ENCODE measurements at regions not wholly inside any gene's neighbourhood (a gene's known extent, or its start where the extent isn't known, plus 50 kb on each side); places are given as distances from the start of the nearest gene placed in this dataset.

- no peak for TF ChIP-seq CTCF (IDR thresholded peaks at IDR 0.05; ENCODE audit: low read length, missing control alignments)
- DNase-seq (ENCODE audit: low read depth), result no peak
- H3K4me3 ChIP-seq (replicated peaks; ENCODE audit: low read depth, low read length), result no peak overlapping the region
Observed at GRCh38 chr10:109405338-109405737, 518.0 kb downstream of the XPNPEP1 start.

GRCh38 chr10:109403551-109403950 lies 519.8 kb downstream of the XPNPEP1 start:
- no peak overlapping the region for H3K4me3 ChIP-seq (replicated peaks; ENCODE audit: low read depth, low read length)
- no peak for TF ChIP-seq CTCF (IDR thresholded peaks at IDR 0.05; ENCODE audit: low read length, missing control alignments)
- no peak for DNase-seq (ENCODE audit: low read depth)

GRCh38 chr10:109393425-109393824 lies 529.9 kb downstream of the XPNPEP1 start:
- no peak overlapping the region for H3K4me3 ChIP-seq (replicated peaks; ENCODE audit: low read depth, low read length)
- no peak for DNase-seq (ENCODE audit: low read depth)
- TF ChIP-seq CTCF (IDR thresholded peaks at IDR 0.05; ENCODE audit: low read length, missing control alignments), result no peak

- no peak for DNase-seq (ENCODE audit: low read depth)
- H3K4me3 ChIP-seq (replicated peaks; ENCODE audit: low read depth, low read length), result no peak overlapping the region
Observed at GRCh38 chr10:109386921-109387320, 536.4 kb downstream of the XPNPEP1 start.

GRCh38 chr10:109386101-109386500 lies 537.2 kb downstream of the XPNPEP1 start:
- H3K4me3 ChIP-seq (replicated peaks; ENCODE audit: low read depth, low read length), result no peak overlapping the region
- DNase-seq (ENCODE audit: low read depth), result no peak
- no peak for TF ChIP-seq CTCF (IDR thresholded peaks at IDR 0.05; ENCODE audit: low read length, missing control alignments)

More at GRCh38 chr10:109386921-109387320, 536.4 kb downstream of the XPNPEP1 start:
- TF ChIP-seq CTCF (IDR thresholded peaks at IDR 0.05; ENCODE audit: low read length, missing control alignments), result no peak

- no peak for DNase-seq (ENCODE audit: low read depth)
- H3K4me3 ChIP-seq (replicated peaks; ENCODE audit: low read depth, low read length), result no peak overlapping the region
- TF ChIP-seq CTCF (IDR thresholded peaks at IDR 0.05; ENCODE audit: low read length, missing control alignments), result no peak
Observed at GRCh38 chr10:109379186-109379585, 544.1 kb downstream of the XPNPEP1 start.

- TF ChIP-seq CTCF (IDR thresholded peaks at IDR 0.05; ENCODE audit: low read length, missing control alignments), result no peak
- H3K4me3 ChIP-seq (replicated peaks; ENCODE audit: low read depth, low read length), result no peak overlapping the region
- DNase-seq (ENCODE audit: low read depth), result peak; percentile 20
Observed at GRCh38 chr10:109374215-109374614, 549.1 kb downstream of the XPNPEP1 start.

Data from fibroblast of pulmonary artery (primary cell).